ENCODE measurements at regions not wholly inside any gene's neighbourhood (a gene's known extent, or its start where the extent isn't known, plus 50 kb on each side); places are given as distances from the start of the nearest gene placed in this dataset.

DNA sequence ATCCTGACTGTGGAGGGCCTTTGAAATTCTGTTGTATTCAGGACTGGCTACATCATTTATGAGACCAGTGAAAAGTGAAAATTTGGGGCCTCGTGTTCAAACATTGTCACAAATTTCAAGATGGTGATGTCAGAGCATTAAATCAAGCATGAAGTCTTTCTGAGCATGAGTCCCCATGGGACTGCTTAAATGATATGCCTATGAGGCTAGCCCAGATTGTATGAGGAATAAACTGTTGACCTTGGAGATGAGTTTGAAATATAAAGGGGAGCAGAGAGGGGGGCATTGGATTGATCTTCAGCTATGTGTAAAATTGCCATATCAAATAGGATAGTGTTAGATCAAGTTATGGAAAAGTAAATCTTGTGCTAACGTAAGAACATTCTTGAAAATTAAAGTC is 230.0 kb downstream of the SPANXN3 start:
- Histone ChIP-seq H3K18ac (ENCODE audit: low read depth, low read length) (no peak overlapping the region), H3K14ac (replicated peaks; ENCODE audit: low read depth, low read length) (no peak overlapping the region), H3K9me1 (ENCODE audit: insufficient read depth, low read length) (no peaks in the 10 kb centered on the region), H3K36me3 (ENCODE audit: control insufficient read depth, insufficient read depth, low read length) (no peaks in the 10 kb centered on the region), H2AFZ (replicated peaks; ENCODE audit: low read length, poor library complexity) (no peak overlapping the region), H4K8ac (ENCODE audit: low read depth in 2 of 2, low read length in 2 of 2) (no peak overlapping the region), H3K79me1 (ENCODE audit: low read depth in 1 of 2, low read length in 2 of 2) (no peaks in the 10 kb centered on the region), H2AK9ac (replicated peaks; ENCODE audit: low read depth, low read length, poor library complexity) (no peak overlapping the region), H2BK120ac (ENCODE audit: low read depth, low read length) (no peak overlapping the region), H4K20me1 (ENCODE audit: insufficient read depth, low read length) (no peaks in the 10 kb centered on the region), H3K4me3 (ENCODE audit: insufficient read depth, low read depth, low read length) (no peak overlapping the region), H2BK15ac (ENCODE audit: low read depth, low read length) (no peak overlapping the region), H3K56ac (ENCODE audit: extremely low read depth, insufficient read depth, low read length) (no peak overlapping the region), H2BK5ac (ENCODE audit: low read depth, low read length, poor library complexity, severe bottlenecking) (no peak overlapping the region), H3K27ac (ENCODE audit: insufficient read depth, low read length) (no peak overlapping the region), H4K5ac (ENCODE audit: low read depth, low read length) (no peak overlapping the region), H3K27me3 (ENCODE audit: control insufficient read depth, insufficient read depth, low read length) (no peaks in the 10 kb centered on the region), H3K4me2 (ENCODE audit: low read depth, low read length) (no peak overlapping the region), H3K4me1 (ENCODE audit: control insufficient read depth, insufficient read depth, low read length) (no peaks in the 10 kb centered on the region), H3K4ac (ENCODE audit: low read depth, low read length) (no peak overlapping the region), H3K9me3 (ENCODE audit: control insufficient read depth, insufficient read depth, low read length) (peaks cover 3% of the 10 kb centered on the region; the same call in 1 of the 2 replicates), H4K91ac (ENCODE audit: insufficient read depth, low read depth, low read length) (no peak overlapping the region), H3K23ac (ENCODE audit: low read depth, low read length) (no peak overlapping the region), H2AK5ac (ENCODE audit: low read depth, low read length) (no peak overlapping the region), H3K9ac (ENCODE audit: low read depth, low read length) (no peak overlapping the region), H2BK20ac (ENCODE audit: low read depth, low read length) (no peak overlapping the region)
- intact Hi-C loops (cut with micrococcal nuclease): no loop called here
- CTCF ChIA-PET: no interaction called here
- dilution Hi-C loops (cut with HindIII; ENCODE audit: low sequenced_read_pairs, unreplicated experiment): no loop called here
- TF ChIP-seq RAD21 (IDR thresholded peaks at IDR 0.05; ENCODE audit: low read length) (no peak), CHD1 (IDR thresholded peaks at IDR 0.05; ENCODE audit: low read depth, low read length) (no peak), NFE2L2 (IDR thresholded peaks at IDR 0.05; ENCODE audit: low read depth, low read length) (no peak), SMC3 (IDR thresholded peaks at IDR 0.05; ENCODE audit: low read depth, low read length) (no peak), MAFK (IDR thresholded peaks at IDR 0.05; ENCODE audit: low read depth, low read length) (no peak), RCOR1 (IDR thresholded peaks at IDR 0.05; ENCODE audit: insufficient replicate concordance, low read length) (no peak), MAZ (IDR thresholded peaks at IDR 0.05; ENCODE audit: borderline replicate concordance, low read depth, low read length) (no peak), CEBPB (IDR thresholded peaks at IDR 0.05; ENCODE audit: low read depth, low read length) (no peak), RFX5 (IDR thresholded peaks at IDR 0.05; ENCODE audit: low read depth, low read length) (no peak), POLR2A (IDR thresholded peaks at IDR 0.05; ENCODE audit: low read depth, low read length) (no peak), MXI1 (IDR thresholded peaks at IDR 0.05; ENCODE audit: borderline replicate concordance, low read depth, low read length) (no peak), FOS (IDR thresholded peaks at IDR 0.05; ENCODE audit: low read depth, low read length) (no peak), BHLHE40 (IDR thresholded peaks at IDR 0.05; ENCODE audit: low read depth, low read length) (no peak)
- TF ChIP-seq, protein P1, sequence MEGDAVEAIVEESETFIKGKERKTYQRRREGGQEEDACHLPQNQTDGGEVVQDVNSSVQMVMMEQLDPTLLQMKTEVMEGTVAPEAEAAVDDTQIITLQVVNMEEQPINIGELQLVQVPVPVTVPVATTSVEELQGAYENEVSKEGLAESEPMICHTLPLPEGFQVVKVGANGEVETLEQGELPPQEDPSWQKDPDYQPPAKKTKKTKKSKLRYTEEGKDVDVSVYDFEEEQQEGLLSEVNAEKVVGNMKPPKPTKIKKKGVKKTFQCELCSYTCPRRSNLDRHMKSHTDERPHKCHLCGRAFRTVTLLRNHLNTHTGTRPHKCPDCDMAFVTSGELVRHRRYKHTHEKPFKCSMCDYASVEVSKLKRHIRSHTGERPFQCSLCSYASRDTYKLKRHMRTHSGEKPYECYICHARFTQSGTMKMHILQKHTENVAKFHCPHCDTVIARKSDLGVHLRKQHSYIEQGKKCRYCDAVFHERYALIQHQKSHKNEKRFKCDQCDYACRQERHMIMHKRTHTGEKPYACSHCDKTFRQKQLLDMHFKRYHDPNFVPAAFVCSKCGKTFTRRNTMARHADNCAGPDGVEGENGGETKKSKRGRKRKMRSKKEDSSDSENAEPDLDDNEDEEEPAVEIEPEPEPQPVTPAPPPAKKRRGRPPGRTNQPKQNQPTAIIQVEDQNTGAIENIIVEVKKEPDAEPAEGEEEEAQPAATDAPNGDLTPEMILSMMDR (conservative IDR thresholded peaks at IDR 0.05; ENCODE audit: low read depth, low read length): no peak
- TF ChIP-seq, protein P2, sequence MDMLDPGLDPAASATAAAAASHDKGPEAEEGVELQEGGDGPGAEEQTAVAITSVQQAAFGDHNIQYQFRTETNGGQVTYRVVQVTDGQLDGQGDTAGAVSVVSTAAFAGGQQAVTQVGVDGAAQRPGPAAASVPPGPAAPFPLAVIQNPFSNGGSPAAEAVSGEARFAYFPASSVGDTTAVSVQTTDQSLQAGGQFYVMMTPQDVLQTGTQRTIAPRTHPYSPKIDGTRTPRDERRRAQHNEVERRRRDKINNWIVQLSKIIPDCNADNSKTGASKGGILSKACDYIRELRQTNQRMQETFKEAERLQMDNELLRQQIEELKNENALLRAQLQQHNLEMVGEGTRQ (IDR thresholded peaks at IDR 0.05; ENCODE audit: low read depth, low read length): no peak
- TF ChIP-seq, protein P3, sequence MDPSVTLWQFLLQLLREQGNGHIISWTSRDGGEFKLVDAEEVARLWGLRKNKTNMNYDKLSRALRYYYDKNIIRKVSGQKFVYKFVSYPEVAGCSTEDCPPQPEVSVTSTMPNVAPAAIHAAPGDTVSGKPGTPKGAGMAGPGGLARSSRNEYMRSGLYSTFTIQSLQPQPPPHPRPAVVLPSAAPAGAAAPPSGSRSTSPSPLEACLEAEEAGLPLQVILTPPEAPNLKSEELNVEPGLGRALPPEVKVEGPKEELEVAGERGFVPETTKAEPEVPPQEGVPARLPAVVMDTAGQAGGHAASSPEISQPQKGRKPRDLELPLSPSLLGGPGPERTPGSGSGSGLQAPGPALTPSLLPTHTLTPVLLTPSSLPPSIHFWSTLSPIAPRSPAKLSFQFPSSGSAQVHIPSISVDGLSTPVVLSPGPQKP (IDR thresholded peaks at IDR 0.05; ENCODE audit: borderline replicate concordance, low read depth, low read length): no peak
- in situ Hi-C loops (cut with MboI; ENCODE audit: low sequenced_read_pairs): no loop called here
- POLR2A ChIA-PET (ENCODE audit: unreplicated experiment): no interaction called here
- no TSS peak for BruUV-seq (replicated peaks)
- DNase-seq (no peak), ATAC-seq (ENCODE audit: low read depth) (no peak)
- no CpG with 5 or more reads among the region's 2 CpGs for WGBS, 2 experiments (ENCODE audit: extremely low coverage in 2 of 2, insufficient read length in 1 of 2)

Data from IMR-90 (cell line).